ENCODE measurements at regions not wholly inside any gene's neighbourhood (a gene's known extent, or its start where the extent isn't known, plus 50 kb on each side); places are given as distances from the start of the nearest gene placed in this dataset.

GRCh38 chr15:27650244-27650643, 448.9 kb downstream of the OCA2 start (continued):
- TF ChIP-seq ELK3 (CRISPR knock-in tag; IDR thresholded peaks at IDR 0.05) (no peak), ATF7 (IDR thresholded peaks at IDR 0.05) (no peak)

- DNase-seq (ENCODE audit: extremely low read depth in 1 of 4, low spot score in 3 of 4): no peak
- in situ Hi-C loops (cut with MboI): no loop called here
Measured at GRCh38 chr15:27648359-27648758, 450.8 kb downstream of the OCA2 start.

More at GRCh38 chr15:27648359-27648758, 450.8 kb downstream of the OCA2 start:
- TF ChIP-seq PKNOX1 (IDR thresholded peaks at IDR 0.05) (0 out of 2 replicates have a peak, but pooled peaks have one; percentile 9), THRA (IDR thresholded peaks at IDR 0.05) (no peak)
- Histone ChIP-seq H3K9ac (ENCODE audit: insufficient read depth in 1 of 2, low read depth in 2 of 2, low read length in 2 of 2) (no peak overlapping the region), H3K9me3 (replicated peaks; ENCODE audit: control insufficient read depth, insufficient read depth, low read depth, low read length) (no peaks in the 10 kb centered on the region), H3K79me2 (ENCODE audit: control insufficient read depth, insufficient read depth, low read length) (no peaks in the 10 kb centered on the region), H3K4me2 (ENCODE audit: insufficient read depth, low read length) (no peak overlapping the region), H3K4me3 (no peak overlapping the region), H2AFZ (ENCODE audit: low read depth, low read length) (no peak overlapping the region), H3K9me1 (ENCODE audit: control insufficient read depth, insufficient read depth, low read length) (no peaks in the 10 kb centered on the region), H3K27ac (ENCODE audit: extremely low read depth, low read depth, low read length) (no peak overlapping the region), H3K36me3 (ENCODE audit: control insufficient read depth, insufficient read depth, low read length) (no peaks in the 10 kb centered on the region), H3K27me3 (ENCODE audit: control insufficient read depth in 2 of 2, insufficient read depth in 2 of 2, low read length in 2 of 2) (no peaks in the 10 kb centered on the region), H3K4me1 (replicated peaks in 1 of 2; ENCODE audit: control insufficient read depth in 2 of 2, insufficient read depth in 2 of 2, low read length in 2 of 2) (no peaks in the 10 kb centered on the region), H4K20me1 (replicated peaks; ENCODE audit: control insufficient read depth, insufficient read depth, low read length) (no peaks in the 10 kb centered on the region)
- intact Hi-C loops (cut with micrococcal nuclease): no loop called here
- ChIA-PET POLR2A (no interaction called here), CTCF (ENCODE audit: low intra/inter-chr PET ratio) (interaction anchor here (0.5 kb wide), 1 partner anchor 759 kb away, joined by 3 read pairs; no protein-coding TSS in a partner anchor)
- ATAC-seq: no peak
- no peak for FAIRE-seq
- WGBS (ENCODE audit: insufficient coverage, low coverage, missing lambda C conversion rate): 6% methylated on average over 4 of the region's 4 CpGs
- no TSS peak for BruUV-seq (replicated peaks)
